IMR-90 (cell line): ENCODE measurements at regions not wholly inside any gene's neighbourhood (a gene's known extent, or its start where the extent isn't known, plus 50 kb on each side); places are given as distances from the start of the nearest gene placed in this dataset.

ENCODE experiments used
- ATAC-seq: fragments of 200-7000 bp; cut with Tn5 transposase; 2 replicates; pipeline ENCODE4 v1.9.1; 2020; ENCODE audit warnings: low read depth, mild to moderate bottlenecking, moderate library complexity
- BruUV-seq: library from RNA; stranded (reverse); fragments of 400-500 nt; replicated peaks from 2 replicates; lab custom pipeline; 2021; lab: Mats Ljungman, UMichigan
- CTCF ChIA-PET: fragments of 300-600 bp; formaldehyde crosslinking; extraction: SDS; loops from one replicate; lab custom pipeline; 2021; ENCODE audit warnings: antibody characterized with exemption; lab: Yijun Ruan, JAX
- POLR2A ChIA-PET: fragments of 300-600 bp; sonication (Branson Sonifier 250); formaldehyde crosslinking; loops from one replicate; lab custom pipeline; 2022; ENCODE audit warnings: antibody characterized with exemption; ENCODE audit not compliant: unreplicated experiment; lab: Charles Lee
- DNase-seq: peaks from one replicate; pipeline ENCODE4 v3.0.0; 2013
- H2AFZ ChIP-seq: replicated peaks from 2 replicates; pipeline ENCODE3; 2013; ENCODE audit warnings: low read length, mild to moderate bottlenecking; ENCODE audit not compliant: poor library complexity
- H2AK5ac ChIP-seq: 2 replicates; pipeline ENCODE4 v1.6.1; 2013; ENCODE audit warnings: low read depth, low read length, inconsistent platforms
- H2AK9ac ChIP-seq: replicated peaks from 2 replicates; pipeline ENCODE3; 2013; ENCODE audit warnings: mild to moderate bottlenecking, low read depth, low read length, moderate library complexity; ENCODE audit not compliant: poor library complexity
- H2BK120ac ChIP-seq: 2 replicates; pipeline ENCODE4 v1.6.1; 2013; ENCODE audit warnings: low read depth, low read length, inconsistent platforms
- H2BK15ac ChIP-seq: 3 replicates; pipeline ENCODE4 v1.6.1; 2013; ENCODE audit warnings: low read depth, low read length, inconsistent platforms
- H2BK20ac ChIP-seq: 2 replicates; pipeline ENCODE4 v1.6.1; 2013; ENCODE audit warnings: low read depth, mild to moderate bottlenecking, inconsistent platforms, low read length, moderate library complexity
- H2BK5ac ChIP-seq: 2 replicates; pipeline ENCODE4 v1.6.1; 2013; ENCODE audit warnings: mild to moderate bottlenecking, low read depth, low read length, inconsistent platforms; ENCODE audit not compliant: poor library complexity, severe bottlenecking
- H3K14ac ChIP-seq: replicated peaks from 2 replicates; pipeline ENCODE4 v1.6.1; 2013; ENCODE audit warnings: low read depth, low read length, inconsistent platforms
- H3K18ac ChIP-seq: 2 replicates; pipeline ENCODE4 v1.6.1; 2013; ENCODE audit warnings: low read depth, low read length, control low read depth
- H3K23ac ChIP-seq: 2 replicates; pipeline ENCODE4 v1.6.1; 2013; ENCODE audit warnings: low read depth, low read length, inconsistent platforms
- H3K27ac ChIP-seq: 2 replicates; pipeline ENCODE4 v1.5.1; 2013; ENCODE audit warnings: mild to moderate bottlenecking, control low read depth, low read length; ENCODE audit not compliant: insufficient read depth
- H3K27me3 ChIP-seq: 2 replicates; pipeline ENCODE4 v1.6.1; 2013; ENCODE audit warnings: low read length; ENCODE audit not compliant: control insufficient read depth, insufficient read depth
- H3K36me3 ChIP-seq: 2 replicates; pipeline ENCODE4 v1.6.1; 2013; ENCODE audit warnings: low read length, mixed read lengths; ENCODE audit not compliant: control insufficient read depth, insufficient read depth
- H3K4ac ChIP-seq: 2 replicates; pipeline ENCODE4 v1.6.1; 2013; ENCODE audit warnings: low read depth, low read length, inconsistent platforms
- H3K4me1 ChIP-seq: 2 replicates; pipeline ENCODE4 v1.6.1; 2013; ENCODE audit warnings: low read length, mixed read lengths; ENCODE audit not compliant: control insufficient read depth, insufficient read depth
- H3K4me2 ChIP-seq: 2 replicates; pipeline ENCODE4 v1.6.1; 2013; ENCODE audit warnings: low read depth, mild to moderate bottlenecking, control low read depth, low read length, moderate library complexity
- H3K4me3 ChIP-seq: 2 replicates; pipeline ENCODE4 v1.5.1; 2013; ENCODE audit warnings: low read depth, mild to moderate bottlenecking, control low read depth, low read length, moderate library complexity; ENCODE audit not compliant: insufficient read depth
- H3K56ac ChIP-seq: 2 replicates; pipeline ENCODE4 v1.6.1; 2013; ENCODE audit warnings: low read length, inconsistent platforms; ENCODE audit not compliant: insufficient read depth; ENCODE audit errors: extremely low read depth
- H3K79me1 ChIP-seq, 2 experiments: 2 replicates each; pipeline ENCODE4 v1.6.1; 2013; ENCODE audit warnings: low read length in 2 of 2, inconsistent platforms in 1 of 2, low read depth in 1 of 2
- H3K9ac ChIP-seq: 2 replicates; pipeline ENCODE4 v1.6.1; 2013; ENCODE audit warnings: low read depth, low read length, control low read depth
- H3K9me1 ChIP-seq: 2 replicates; pipeline ENCODE4 v1.6.1; 2013; ENCODE audit warnings: low read length, inconsistent platforms; ENCODE audit not compliant: insufficient read depth
- H3K9me3 ChIP-seq: 2 replicates; pipeline ENCODE4 v1.6.1; 2013; ENCODE audit warnings: low read length; ENCODE audit not compliant: control insufficient read depth, insufficient read depth
- H4K20me1 ChIP-seq: 2 replicates; pipeline ENCODE4 v1.6.1; 2013; ENCODE audit warnings: low read length, inconsistent platforms; ENCODE audit not compliant: insufficient read depth
- H4K5ac ChIP-seq: 2 replicates; pipeline ENCODE4 v1.6.1; 2013; ENCODE audit warnings: mild to moderate bottlenecking, low read depth, low read length, control low read depth
- H4K8ac ChIP-seq, 2 experiments: 2 replicates each; pipeline ENCODE4 v1.6.1; 2013; ENCODE audit warnings: low read depth in 2 of 2, low read length in 2 of 2, control low read depth in 1 of 2, inconsistent platforms in 1 of 2
- H4K91ac ChIP-seq: 2 replicates; pipeline ENCODE4 v1.6.1; 2013; ENCODE audit warnings: low read depth, low read length, inconsistent platforms; ENCODE audit not compliant: insufficient read depth
- BHLHE40 ChIP-seq: fragments of 150-350 bp; IDR thresholded peaks from 2 replicates; pipeline ENCODE4 v1.6.1; 2016; ENCODE audit warnings: mild to moderate bottlenecking, low read depth, low read length
- CEBPB ChIP-seq: IDR thresholded peaks from 2 replicates; pipeline ENCODE4 v1.6.1; 2012; ENCODE audit warnings: low read depth, low read length, improper control_type of control experiment
- CTCF ChIP-seq: conservative IDR thresholded peaks from 2 replicates; pipeline ENCODE4 v1.5.1; 2012; ENCODE audit warnings: mild to moderate bottlenecking, low read depth, low read length, improper control_type of control experiment
- ELK1 ChIP-seq: fragments of 150-350 bp; IDR thresholded peaks from 2 replicates; pipeline ENCODE4 v1.6.1; 2016; ENCODE audit warnings: low read depth, mild to moderate bottlenecking, low read length, moderate library complexity, borderline replicate concordance
- MAZ ChIP-seq: IDR thresholded peaks from 2 replicates; pipeline ENCODE4 v1.6.1; 2012; ENCODE audit warnings: low read depth, mild to moderate bottlenecking, low read length, improper control_type of control experiment, moderate library complexity, borderline replicate concordance
- MXI1 ChIP-seq: IDR thresholded peaks from 2 replicates; pipeline ENCODE4 v1.6.1; 2012; ENCODE audit warnings: low read depth, mild to moderate bottlenecking, low read length, moderate library complexity, borderline replicate concordance
- NFE2L2 ChIP-seq: fragments of 150-350 bp; IDR thresholded peaks from 2 replicates; pipeline ENCODE4 v1.6.1; 2016; ENCODE audit warnings: low read depth, mild to moderate bottlenecking, low read length
- RAD21 ChIP-seq: IDR thresholded peaks from 2 replicates; pipeline ENCODE4 v1.6.1; 2012; ENCODE audit warnings: low read length, improper control_type of control experiment
- RFX5 ChIP-seq: IDR thresholded peaks from 2 replicates; pipeline ENCODE4 v1.8.0; 2012; ENCODE audit warnings: low read depth, mild to moderate bottlenecking, low read length, moderate library complexity
- SMC3 ChIP-seq: fragments of 150-350 bp; IDR thresholded peaks from 2 replicates; pipeline ENCODE4 v1.6.1; 2016; ENCODE audit warnings: low read depth, mild to moderate bottlenecking, antibody characterized with exemption, low read length, moderate library complexity
- USF2 ChIP-seq: fragments of 150-350 bp; IDR thresholded peaks from 2 replicates; pipeline ENCODE4 v1.6.1; 2017; ENCODE audit warnings: mild to moderate bottlenecking, antibody characterized with exemption, low read length, low read depth
- WGBS, 2 experiments: methylation state at CpG; one replicate each; pipeline versions ENCODE4 v1.1.5 to v1.1.7; 2013; ENCODE audit warnings: missing lambda C conversion rate in 2 of 2; ENCODE audit not compliant: insufficient read length in 1 of 2; ENCODE audit errors: extremely low coverage in 2 of 2; 5-methylcytosine and 5-hydroxymethylcytosine counted together
- dilution Hi-C: fragments of 300-500 bp; cut with HindIII; formaldehyde crosslinking; loops from one replicate; pipeline ENCODE4 v1.14.3; 2018; ENCODE audit warnings: low sequenced_read_pairs; ENCODE audit not compliant: unreplicated experiment
- in situ Hi-C: fragments of 300-500 bp; cut with MboI; formaldehyde crosslinking; loops from 3 replicates; pipeline ENCODE4 v1.14.3; 2019; ENCODE audit warnings: low sequenced_read_pairs, inconsistent platforms, mixed read lengths
- intact Hi-C: fragments of 100-400 bp; cut with micrococcal nuclease; formaldehyde crosslinking; loops from 2 replicates; pipeline ENCODE4 v1.10.0; 2022

GRCh38 chr13:111506125-111506524, 185.7 kb downstream of the TEX29 start:
- H3K9me3 ChIP-seq, result peaks cover 41% of the 10 kb centered on the region

More at GRCh38 chr13:111506125-111506524, 185.7 kb downstream of the TEX29 start:
- WGBS, 2 experiments, result 20% methylated on average over 2 of the region's 6 CpGs; no CpG with 5 or more reads in 1 of the 2 experiments
- H3K36me3 ChIP-seq, result no peaks in the 10 kb centered on the region
- DNase-seq (no peak), ATAC-seq (no peak)
- no peak overlapping the region for H3K56ac ChIP-seq
- POLR2A ChIA-PET, result no interaction called here
- dilution Hi-C loops (no loop called here), intact Hi-C loops (no loop called here), in situ Hi-C loops (no loop called here)
- H3K14ac ChIP-seq, result no peak overlapping the region
- no peak overlapping the region for H3K23ac ChIP-seq
- H2AFZ ChIP-seq, result no peak overlapping the region
- no peaks in the 10 kb centered on the region for H3K4me1 ChIP-seq
- H4K91ac ChIP-seq, result no peak overlapping the region
- H4K20me1 ChIP-seq, result no peaks in the 10 kb centered on the region
- no peak overlapping the region for H3K27ac ChIP-seq
- no peak overlapping the region for H2BK120ac ChIP-seq
- H2BK5ac ChIP-seq, result no peak overlapping the region
- no peak overlapping the region for H4K5ac ChIP-seq
- no peak for TF ChIP-seq NFE2L2
- TF ChIP-seq CEBPB, result no peak
- no peak for TF ChIP-seq SMC3
- TF ChIP-seq USF2, result no peak
- TF ChIP-seq MAZ, result no peak
- TF ChIP-seq RAD21, result no peak
- no peak for TF ChIP-seq RFX5
- no peak for TF ChIP-seq CTCF
- no peak for TF ChIP-seq MXI1
- no peak for TF ChIP-seq BHLHE40
- TF ChIP-seq ELK1, result no peak
- H2BK20ac ChIP-seq, result no peak overlapping the region
- H3K9ac ChIP-seq, result no peak overlapping the region
- no peaks in the 10 kb centered on the region for H3K9me1 ChIP-seq
- H4K8ac ChIP-seq, result no peak overlapping the region
- H3K4ac ChIP-seq, result no peak overlapping the region
- H2AK5ac ChIP-seq, result no peak overlapping the region
- BruUV-seq, result no TSS peak
- H3K4me3 ChIP-seq, result no peak overlapping the region
- H2BK15ac ChIP-seq, result no peak overlapping the region
- H3K4me2 ChIP-seq, result no peak overlapping the region
- no peaks in the 10 kb centered on the region for H3K79me1 ChIP-seq
- CTCF ChIA-PET, result no interaction called here
- no peaks in the 10 kb centered on the region for H3K27me3 ChIP-seq
- no peak overlapping the region for H3K18ac ChIP-seq
- H2AK9ac ChIP-seq, result no peak overlapping the region
